ENCODE measurements at regions not wholly inside any gene's neighbourhood (a gene's known extent, or its start where the extent isn't known, plus 50 kb on each side); places are given as distances from the start of the nearest gene placed in this dataset.
"Not testable (repeated sequence)": the region's sequence is repeated elsewhere in the genome, so short reads cannot be mapped to it uniquely, and the experiment has no call there.

DNA sequence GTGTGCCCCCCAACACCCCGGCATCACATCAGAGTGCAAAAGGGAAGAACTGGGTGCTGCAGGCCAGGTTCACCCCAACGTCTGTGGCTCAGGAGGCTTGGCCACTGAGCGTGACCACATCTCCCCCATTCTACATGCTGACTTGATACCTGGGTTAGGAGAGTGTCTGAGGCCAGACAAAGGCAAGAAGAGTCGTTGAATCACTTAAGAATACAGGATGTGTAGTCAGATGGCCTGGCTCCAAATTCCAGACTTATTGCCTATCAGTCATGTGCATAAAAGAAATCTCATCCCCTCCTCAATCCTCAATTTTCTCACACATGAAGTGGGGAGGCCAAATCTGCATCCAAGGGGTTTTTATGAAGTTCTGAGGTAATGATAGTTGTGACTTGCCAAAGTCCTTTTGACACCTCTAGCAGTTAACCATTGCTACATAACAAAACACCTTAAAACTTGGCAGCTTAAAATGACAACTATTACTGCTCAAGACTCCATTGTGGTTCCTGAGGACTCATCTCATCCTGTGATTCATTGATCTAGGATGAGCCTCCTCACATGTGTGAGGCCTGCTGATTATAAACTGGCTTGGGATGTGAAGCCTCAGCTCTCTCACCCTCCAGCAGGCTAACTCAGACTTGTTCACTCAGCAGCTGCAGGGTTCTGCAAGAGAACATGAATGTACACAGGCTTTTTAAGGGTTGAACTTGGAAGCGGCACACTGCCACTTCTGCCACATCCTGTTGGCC lies 138.8 kb upstream of the TLE3 start:
- H3K36me3 ChIP-seq (ENCODE audit: control insufficient read depth in 2 of 2, insufficient read depth in 2 of 2, low read length in 1 of 2), result no peaks in the 10 kb centered on the region
- H3K27ac ChIP-seq (ENCODE audit: low read depth in 2 of 2, low read length in 1 of 2), result no peak overlapping the region
- H3K9me3 ChIP-seq (ENCODE audit: control insufficient read depth in 2 of 2, insufficient read depth in 1 of 2, low read depth in 1 of 2, low read length in 1 of 2), result no peaks in the 10 kb centered on the region
- no peaks in the 10 kb centered on the region for H3K4me1 ChIP-seq (ENCODE audit: control insufficient read depth in 2 of 2, insufficient read depth in 2 of 2, low read length in 1 of 2)
- H3K27me3 ChIP-seq (ENCODE audit: control insufficient read depth in 1 of 2, insufficient read depth in 2 of 2, low read length in 2 of 2), result no peaks in the 10 kb centered on the region
- WGBS, 2 donors, result 67 to 77% methylated on average over 5 of the region's 5 CpGs
- no peak overlapping the region for H3K4me3 ChIP-seq (ENCODE audit: low read depth in 1 of 2, low read length in 2 of 2)

DNA sequence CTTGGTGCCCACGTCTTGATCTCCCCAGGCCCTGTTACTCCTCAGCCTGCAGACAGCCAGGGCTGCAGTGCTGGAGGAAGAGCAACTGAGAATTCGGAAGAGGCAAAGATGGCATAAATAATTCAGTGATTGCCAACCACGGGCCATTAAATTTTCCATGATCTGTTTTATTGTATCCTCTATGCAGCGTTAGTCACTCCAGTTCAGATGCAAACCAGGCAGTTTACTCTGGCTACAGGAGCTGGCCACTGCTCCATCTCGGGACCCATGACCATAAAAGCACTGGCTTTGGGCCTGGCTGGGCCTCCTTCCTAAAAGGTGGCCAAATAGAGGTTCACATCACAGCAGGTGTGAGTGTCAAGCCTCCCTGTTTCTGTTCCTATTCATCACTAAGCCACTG lies 137.6 kb upstream of the TLE3 start:
- Histone ChIP-seq H3K27me3 (ENCODE audit: control insufficient read depth in 1 of 2, insufficient read depth in 2 of 2, low read length in 2 of 2) (no peaks in the 10 kb centered on the region), H3K4me3 (ENCODE audit: low read depth in 1 of 2, low read length in 2 of 2) (no peak overlapping the region)
- 86 to 89% methylated on average over 5 of the region's 5 CpGs for WGBS, 2 donors

DNA sequence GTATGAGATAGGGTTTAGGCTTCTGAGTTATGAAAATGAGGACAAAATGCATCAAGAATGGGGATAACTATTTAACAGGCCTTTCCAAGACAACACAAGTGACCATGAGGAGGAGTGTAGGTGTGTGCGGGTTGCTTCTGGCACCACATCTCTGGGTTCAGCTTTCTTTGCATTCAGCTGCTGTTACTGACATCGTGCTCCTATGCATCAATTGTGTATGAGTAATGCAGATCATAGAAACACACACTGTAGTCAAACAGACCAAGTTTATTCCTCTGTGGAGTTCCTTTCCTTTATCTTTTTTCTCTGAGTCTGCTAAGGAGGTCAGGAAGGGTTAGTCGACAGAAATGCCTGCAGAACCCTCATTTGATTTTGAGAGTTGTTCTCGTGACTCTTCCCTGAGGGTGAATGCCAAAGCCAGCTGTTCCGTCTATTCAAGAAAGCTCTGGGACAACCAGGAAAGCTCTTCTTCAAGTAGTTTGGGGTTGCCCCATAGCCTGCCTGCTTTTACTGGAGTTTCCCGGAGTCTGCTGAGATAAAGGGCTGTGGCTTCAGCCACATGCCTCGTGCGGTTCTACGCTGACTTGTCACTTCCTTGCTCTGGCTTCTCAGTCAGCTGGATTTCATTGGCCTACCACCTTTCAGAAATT lies 136.7 kb upstream of the TLE3 start:
- no peaks in the 10 kb centered on the region for H3K27me3 ChIP-seq (ENCODE audit: control insufficient read depth in 1 of 2, insufficient read depth in 2 of 2, low read length in 2 of 2)
- whole genome bisulfite sequencing, 2 donors, result 74 to 78% methylated on average over 9 of the region's 9 CpGs
- no peaks in the 10 kb centered on the region for H3K9me3 ChIP-seq (ENCODE audit: control insufficient read depth in 2 of 2, insufficient read depth in 1 of 2, low read depth in 1 of 2, low read length in 1 of 2)
- no peak overlapping the region for H3K4me3 ChIP-seq (ENCODE audit: low read depth in 1 of 2, low read length in 2 of 2)
- no peaks in the 10 kb centered on the region for H3K4me1 ChIP-seq (ENCODE audit: control insufficient read depth in 2 of 2, insufficient read depth in 2 of 2, low read length in 1 of 2)
- no peak overlapping the region for H3K27ac ChIP-seq (ENCODE audit: low read depth in 2 of 2, low read length in 1 of 2)
- H3K36me3 ChIP-seq (ENCODE audit: control insufficient read depth in 2 of 2, insufficient read depth in 2 of 2, low read length in 1 of 2), result no peaks in the 10 kb centered on the region

More for the DNA sequence above, 137.6 kb upstream of the TLE3 start:
- H3K36me3 ChIP-seq (ENCODE audit: control insufficient read depth in 2 of 2, insufficient read depth in 2 of 2, low read length in 1 of 2), result no peaks in the 10 kb centered on the region
- H3K27ac ChIP-seq (ENCODE audit: low read depth in 2 of 2, low read length in 1 of 2), result no peak overlapping the region
- H3K9me3 ChIP-seq (ENCODE audit: control insufficient read depth in 2 of 2, insufficient read depth in 1 of 2, low read depth in 1 of 2, low read length in 1 of 2), result no peaks in the 10 kb centered on the region
- no peaks in the 10 kb centered on the region for H3K4me1 ChIP-seq (ENCODE audit: control insufficient read depth in 2 of 2, insufficient read depth in 2 of 2, low read length in 1 of 2)

DNA sequence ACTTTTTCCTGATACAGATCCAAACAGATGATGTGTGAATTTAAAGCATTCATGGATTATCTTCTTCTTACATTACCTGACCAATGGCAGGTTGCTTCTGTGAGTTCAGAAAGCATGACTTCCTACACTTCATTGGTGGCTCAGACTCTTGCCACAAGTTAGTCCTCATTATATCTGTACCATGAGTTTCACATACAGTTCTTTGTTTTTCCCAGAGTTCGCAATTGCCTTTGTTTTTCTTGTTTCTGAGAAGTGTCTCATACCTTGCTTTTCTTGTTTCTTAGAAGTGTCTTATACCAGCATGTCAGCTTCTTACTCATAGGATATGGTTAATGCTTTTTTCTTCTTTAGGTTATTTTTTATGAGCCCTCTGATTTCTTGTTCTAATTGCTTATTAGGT lies 133.8 kb upstream of the TLE3 start:
- 33 to 79% methylated on average over 1 of the region's 1 CpG for WGBS, 2 donors
- Histone ChIP-seq H3K4me3 (ENCODE audit: low read depth in 1 of 2, low read length in 2 of 2) (no peak overlapping the region), H3K36me3 (ENCODE audit: control insufficient read depth in 2 of 2, insufficient read depth in 2 of 2, low read length in 1 of 2) (no peaks in the 10 kb centered on the region), H3K4me1 (ENCODE audit: control insufficient read depth in 2 of 2, insufficient read depth in 2 of 2, low read length in 1 of 2) (no peaks in the 10 kb centered on the region), H3K27me3 (ENCODE audit: control insufficient read depth in 1 of 2, insufficient read depth in 2 of 2, low read length in 2 of 2) (no peaks in the 10 kb centered on the region), H3K27ac (ENCODE audit: low read depth in 2 of 2, low read length in 1 of 2) (no peak overlapping the region), H3K9me3 (ENCODE audit: control insufficient read depth in 2 of 2, insufficient read depth in 1 of 2, low read depth in 1 of 2, low read length in 1 of 2) (no peaks in the 10 kb centered on the region)

DNA sequence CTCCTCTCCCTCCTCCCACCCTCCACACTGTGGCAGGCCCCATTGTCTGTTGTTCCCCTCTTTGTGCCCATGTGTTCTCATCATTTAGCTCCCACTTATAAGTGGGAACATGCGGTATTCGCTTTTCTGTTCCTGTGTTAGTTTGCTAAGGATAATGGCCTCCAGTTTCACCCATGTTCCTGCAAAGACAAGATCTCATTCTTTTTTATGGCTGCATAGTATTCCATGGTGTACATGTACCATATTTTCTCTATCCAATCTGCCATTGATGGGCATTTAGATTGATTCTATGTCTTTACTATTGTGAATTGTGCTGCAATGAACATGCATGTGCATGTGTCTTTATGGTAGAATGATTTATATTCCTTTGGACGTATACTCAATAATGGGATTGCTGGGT lies 130.2 kb upstream of the TLE3 start:
- not testable (repeated sequence) for H3K27me3 ChIP-seq (ENCODE audit: control insufficient read depth in 1 of 2, insufficient read depth in 2 of 2, low read length in 2 of 2); H3K4me1 ChIP-seq (ENCODE audit: control insufficient read depth in 2 of 2, insufficient read depth in 2 of 2, low read length in 1 of 2); H3K27ac ChIP-seq (ENCODE audit: low read depth in 2 of 2, low read length in 1 of 2); H3K9me3 ChIP-seq (ENCODE audit: control insufficient read depth in 2 of 2, insufficient read depth in 1 of 2, low read depth in 1 of 2, low read length in 1 of 2); H3K4me3 ChIP-seq (ENCODE audit: low read depth in 1 of 2, low read length in 2 of 2); H3K36me3 ChIP-seq (ENCODE audit: control insufficient read depth in 2 of 2, insufficient read depth in 2 of 2, low read length in 1 of 2)
- WGBS, 2 donors, result 95 to 98% methylated on average over 3 of the region's 3 CpGs

DNA sequence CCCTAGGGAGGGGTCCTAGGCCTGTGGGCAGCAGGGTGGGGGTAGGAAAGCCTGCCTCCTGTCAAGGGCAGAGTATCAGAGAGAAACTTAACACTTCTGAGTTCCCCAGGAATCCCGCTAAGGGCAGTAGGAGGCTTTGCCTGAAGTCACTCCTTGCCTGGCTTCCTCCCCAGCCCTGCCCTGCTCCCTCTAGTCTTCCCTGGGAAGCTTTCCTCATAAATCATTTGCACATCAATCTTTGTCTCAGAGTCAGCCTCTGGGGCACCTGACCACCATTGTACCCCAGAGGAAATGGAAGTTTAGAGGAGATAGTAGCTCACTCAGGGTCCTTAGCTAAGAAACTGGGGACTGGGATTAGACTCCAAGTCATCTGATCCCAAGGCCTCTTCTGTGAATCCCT lies 129.4 kb upstream of the TLE3 start:
- no peak overlapping the region for H3K27ac ChIP-seq (ENCODE audit: low read depth in 2 of 2, low read length in 1 of 2)
- H3K36me3 ChIP-seq (ENCODE audit: control insufficient read depth in 2 of 2, insufficient read depth in 2 of 2, low read length in 1 of 2), result no peaks in the 10 kb centered on the region
- H3K27me3 ChIP-seq (ENCODE audit: control insufficient read depth in 1 of 2, insufficient read depth in 2 of 2, low read length in 2 of 2), result no peaks in the 10 kb centered on the region
- no peaks in the 10 kb centered on the region for H3K9me3 ChIP-seq (ENCODE audit: control insufficient read depth in 2 of 2, insufficient read depth in 1 of 2, low read depth in 1 of 2, low read length in 1 of 2)
- no peaks in the 10 kb centered on the region for H3K4me1 ChIP-seq (ENCODE audit: control insufficient read depth in 2 of 2, insufficient read depth in 2 of 2, low read length in 1 of 2)
- 75 to 96% methylated on average over 1 of the region's 1 CpG for WGBS, 2 donors
- no peak overlapping the region for H3K4me3 ChIP-seq (ENCODE audit: low read depth in 1 of 2, low read length in 2 of 2)

DNA sequence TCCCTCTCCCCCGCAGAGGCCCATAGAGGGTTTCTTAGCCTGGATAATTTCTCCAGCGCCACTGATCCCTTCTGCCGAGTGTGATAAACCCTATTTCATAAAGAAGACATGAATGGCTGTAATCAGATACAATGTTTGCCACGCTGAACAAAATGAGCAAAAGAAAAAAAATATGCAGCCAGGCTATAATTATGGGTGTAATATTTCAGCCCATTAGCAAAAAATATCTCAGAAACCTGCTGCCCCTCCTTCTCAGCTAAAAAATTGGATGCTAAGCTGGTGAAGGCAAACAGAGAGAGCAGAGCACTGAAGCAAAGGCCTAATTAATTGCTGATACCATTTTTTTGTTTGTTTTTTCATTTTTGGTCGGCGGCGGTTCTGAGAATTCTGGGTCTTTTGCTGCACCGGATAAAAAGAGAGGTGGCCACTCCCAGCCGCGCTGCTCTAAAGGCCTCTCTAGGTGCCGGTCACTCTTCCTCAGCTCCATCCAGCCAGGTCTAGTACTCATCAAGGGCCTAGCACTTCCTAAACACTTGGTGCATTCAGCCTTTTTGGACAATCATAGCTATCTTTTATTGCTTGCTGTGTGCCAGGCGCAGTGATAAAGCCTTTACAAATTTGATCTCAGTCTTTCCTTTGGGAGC lies 128.7 kb upstream of the TLE3 start:
- Histone ChIP-seq H3K27ac (ENCODE audit: low read depth in 2 of 2, low read length in 1 of 2) (no peak overlapping the region), H3K27me3 (ENCODE audit: control insufficient read depth in 1 of 2, insufficient read depth in 2 of 2, low read length in 2 of 2) (no peaks in the 10 kb centered on the region), H3K36me3 (ENCODE audit: control insufficient read depth in 2 of 2, insufficient read depth in 2 of 2, low read length in 1 of 2) (no peaks in the 10 kb centered on the region), H3K4me3 (ENCODE audit: low read depth in 1 of 2, low read length in 2 of 2) (no peak overlapping the region), H3K4me1 (ENCODE audit: control insufficient read depth in 2 of 2, insufficient read depth in 2 of 2, low read length in 1 of 2) (no peaks in the 10 kb centered on the region), H3K9me3 (ENCODE audit: control insufficient read depth in 2 of 2, insufficient read depth in 1 of 2, low read depth in 1 of 2, low read length in 1 of 2) (no peaks in the 10 kb centered on the region)
- WGBS, 2 donors, result 94 to 96% methylated on average over 12 of the region's 12 CpGs

DNA sequence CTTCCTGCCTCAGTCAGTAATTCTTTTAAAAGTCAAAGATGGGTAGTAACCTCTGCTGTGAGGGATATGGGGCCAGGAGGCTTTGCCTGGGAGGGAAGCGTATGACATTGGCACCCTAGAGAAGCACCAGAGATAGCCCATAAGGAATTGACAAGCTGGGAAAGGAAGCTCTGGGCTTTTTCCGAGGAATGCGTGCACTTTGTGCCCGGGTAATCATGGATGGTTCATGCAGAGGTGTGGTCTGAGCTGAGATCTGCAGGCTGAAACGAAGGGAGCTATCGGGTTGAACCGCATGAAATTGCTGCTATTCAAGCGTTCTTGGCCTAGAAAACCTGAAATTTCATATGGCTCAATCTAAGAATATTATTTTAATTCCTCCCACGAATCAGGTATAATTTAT lies 127.7 kb upstream of the TLE3 start:
- Histone ChIP-seq H3K27ac (ENCODE audit: low read depth in 2 of 2, low read length in 1 of 2) (no peak overlapping the region), H3K36me3 (ENCODE audit: control insufficient read depth in 2 of 2, insufficient read depth in 2 of 2, low read length in 1 of 2) (no peaks in the 10 kb centered on the region), H3K27me3 (ENCODE audit: control insufficient read depth in 1 of 2, insufficient read depth in 2 of 2, low read length in 2 of 2) (no peaks in the 10 kb centered on the region), H3K4me3 (ENCODE audit: low read depth in 1 of 2, low read length in 2 of 2) (no peak overlapping the region), H3K4me1 (ENCODE audit: control insufficient read depth in 2 of 2, insufficient read depth in 2 of 2, low read length in 1 of 2) (no peaks in the 10 kb centered on the region), H3K9me3 (ENCODE audit: control insufficient read depth in 2 of 2, insufficient read depth in 1 of 2, low read depth in 1 of 2, low read length in 1 of 2) (peaks cover 0 to 2% of the 10 kb centered on the region in 2 donors)
- WGBS, 2 donors, result 85 to 88% methylated on average over 9 of the region's 9 CpGs

DNA sequence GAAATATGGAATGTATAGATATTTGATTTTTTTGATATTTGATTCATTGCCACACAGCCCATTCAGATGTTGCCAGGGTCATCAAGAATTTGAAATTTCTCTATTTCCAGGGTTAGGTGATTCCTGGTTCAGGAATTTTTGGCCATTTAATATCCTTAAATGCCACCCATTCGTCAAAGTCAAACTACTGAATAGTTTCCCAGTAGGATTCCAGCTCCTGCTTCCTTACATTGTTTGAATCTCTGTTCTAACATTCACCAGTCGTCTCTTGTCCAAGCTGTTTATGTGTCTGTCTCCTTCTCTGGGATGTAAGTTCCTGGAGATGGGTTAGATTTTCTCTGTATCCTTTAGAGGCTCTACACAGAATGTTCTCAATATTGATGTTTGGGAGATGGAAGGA lies 124.9 kb upstream of the TLE3 start:
- 59 to 66% methylated on average over 2 of the region's 2 CpGs for WGBS, 2 donors
- no peaks in the 10 kb centered on the region for H3K27me3 ChIP-seq (ENCODE audit: control insufficient read depth in 1 of 2, insufficient read depth in 2 of 2, low read length in 2 of 2)
- H3K36me3 ChIP-seq (ENCODE audit: control insufficient read depth in 2 of 2, insufficient read depth in 2 of 2, low read length in 1 of 2), result no peaks in the 10 kb centered on the region
- H3K4me3 ChIP-seq (ENCODE audit: low read depth in 1 of 2, low read length in 2 of 2), result no peak overlapping the region
- H3K27ac ChIP-seq (ENCODE audit: low read depth in 2 of 2, low read length in 1 of 2), result no peak overlapping the region
- no peaks in the 10 kb centered on the region for H3K4me1 ChIP-seq (ENCODE audit: control insufficient read depth in 2 of 2, insufficient read depth in 2 of 2, low read length in 1 of 2)
- peaks cover 0 to 2% of the 10 kb centered on the region in 2 donors for H3K9me3 ChIP-seq (ENCODE audit: control insufficient read depth in 2 of 2, insufficient read depth in 1 of 2, low read depth in 1 of 2, low read length in 1 of 2)

Data from esophagus (tissue), 2 donors.